Subcutaneous abdominal adipose tissue (tissue), 5 donors: ENCODE measurements at regions not wholly inside any gene's neighbourhood (a gene's known extent, or its start where the extent isn't known, plus 50 kb on each side); places are given as distances from the start of the nearest gene placed in this dataset.
"Not testable (repeated sequence)": the region's sequence is repeated elsewhere in the genome, so short reads cannot be mapped to it uniquely, and the experiment has no call there.

Experiments used
- H3K27ac ChIP-seq: one replicate; pipeline ENCODE4 v1.7.0; 2013; ENCODE audit warnings: low read depth, mild to moderate bottlenecking, inconsistent platforms, low read length, moderate library complexity
- H3K27me3 ChIP-seq, 5 donors: one replicate each; pipeline ENCODE4 v1.7.0; 2013; ENCODE audit warnings: low read length in 5 of 5, inconsistent platforms in 1 of 5; ENCODE audit not compliant: control insufficient read depth in 5 of 5, insufficient read depth in 4 of 5
- H3K36me3 ChIP-seq, 5 donors: one replicate each; pipeline ENCODE4 v1.7.0; 2013; ENCODE audit warnings: low read length in 5 of 5; ENCODE audit not compliant: control insufficient read depth in 5 of 5, insufficient read depth in 5 of 5
- H3K4me1 ChIP-seq, 5 donors: one replicate each; pipeline ENCODE4 v1.7.0; 2013; ENCODE audit warnings: low read length in 5 of 5, mild to moderate bottlenecking in 3 of 5, moderate library complexity in 1 of 5; ENCODE audit not compliant: control insufficient read depth in 5 of 5, insufficient read depth in 5 of 5
- H3K4me3 ChIP-seq, 5 donors: one replicate each; pipeline ENCODE4 v1.7.0; 2013; ENCODE audit warnings: low read length in 5 of 5, low read depth in 1 of 5
- H3K9ac ChIP-seq, 5 donors: one replicate each; pipeline ENCODE4 v1.7.0; 2013; ENCODE audit warnings: low read length in 5 of 5, mild to moderate bottlenecking in 4 of 5, moderate library complexity in 3 of 5
- H3K9me3 ChIP-seq, 5 donors: one replicate each; pipeline ENCODE4 v1.7.0; 2013; ENCODE audit warnings: low read length in 5 of 5; ENCODE audit not compliant: control insufficient read depth in 5 of 5
- donor health status: healthy.
- donor health status: healthy.
- donor health status: healthy.
- donor health status: healthy.
- donor health status: healthy.

- not testable (repeated sequence) for H3K9ac ChIP-seq, H3K36me3 ChIP-seq, H3K4me3 ChIP-seq, H3K27me3 ChIP-seq, H3K4me1 ChIP-seq, H3K27ac ChIP-seq, H3K9me3 ChIP-seq
Measured at GRCh38 chr1:860941-861340, 62.8 kb upstream of the SAMD11 start.

- Histone ChIP-seq H3K4me3 (no peak overlapping the region), H3K9ac (no peak overlapping the region), H3K9me3 (no peaks in the 10 kb centered on the region), H3K36me3 (no peaks in the 10 kb centered on the region), H3K27me3 (peaks cover 0 to under 1% (median 0%) of the 10 kb centered on the region in 5 donors), H3K27ac (no peak overlapping the region), H3K4me1 (peaks cover 0 to 8% (median 5%) of the 10 kb centered on the region in 5 donors)
Measured at GRCh38 chr1:861714-862113, 62.0 kb upstream of the SAMD11 start.

DNA sequence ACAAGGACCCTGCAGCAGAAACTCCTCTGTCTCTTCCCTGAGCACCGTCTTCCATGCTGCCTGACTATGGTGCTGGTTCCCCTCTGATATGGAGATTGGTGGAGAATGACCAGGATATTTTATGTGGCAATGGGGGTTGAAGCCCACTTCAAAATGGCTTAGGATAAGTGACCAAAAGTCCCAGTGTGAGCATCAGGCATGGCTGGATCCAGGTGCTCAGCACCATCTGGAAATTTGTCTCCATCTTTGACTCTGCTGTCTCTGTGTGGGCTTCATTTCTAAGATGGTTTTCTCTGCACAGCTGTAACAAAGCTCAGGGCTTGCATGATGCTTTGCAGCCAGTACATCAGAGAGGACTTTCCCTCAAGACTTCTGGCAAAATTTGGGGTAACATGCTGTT lies 61.1 kb upstream of the SAMD11 start:
- H3K4me3 ChIP-seq, H3K4me1 ChIP-seq, H3K27me3 ChIP-seq, H3K36me3 ChIP-seq, H3K27ac ChIP-seq, H3K9ac ChIP-seq, H3K9me3 ChIP-seq: not testable (repeated sequence)

- H3K36me3 ChIP-seq, H3K27ac ChIP-seq, H3K27me3 ChIP-seq, H3K9ac ChIP-seq, H3K4me3 ChIP-seq, H3K4me1 ChIP-seq, H3K9me3 ChIP-seq: not testable (repeated sequence)
Measured at GRCh38 chr1:865633-866032, 58.1 kb upstream of the SAMD11 start.

GRCh38 chr1:866095-866494 lies 57.6 kb upstream of the SAMD11 start:
- no peaks in the 10 kb centered on the region for H3K9me3 ChIP-seq
- peaks cover 0 to 4% (median 3%) of the 10 kb centered on the region in 5 donors for H3K27me3 ChIP-seq
- no peak overlapping the region for H3K27ac ChIP-seq
- H3K36me3 ChIP-seq = no peaks in the 10 kb centered on the region
- no peak overlapping the region for H3K4me3 ChIP-seq
- no peak overlapping the region for H3K9ac ChIP-seq
- peaks cover 0 to 4% (median 0%) of the 10 kb centered on the region in 5 donors for H3K4me1 ChIP-seq

GRCh38 chr1:866631-867299 lies 57.0 kb upstream of the SAMD11 start:
- H3K27ac ChIP-seq, H3K27me3 ChIP-seq, H3K9ac ChIP-seq: not testable (repeated sequence)

DNA sequence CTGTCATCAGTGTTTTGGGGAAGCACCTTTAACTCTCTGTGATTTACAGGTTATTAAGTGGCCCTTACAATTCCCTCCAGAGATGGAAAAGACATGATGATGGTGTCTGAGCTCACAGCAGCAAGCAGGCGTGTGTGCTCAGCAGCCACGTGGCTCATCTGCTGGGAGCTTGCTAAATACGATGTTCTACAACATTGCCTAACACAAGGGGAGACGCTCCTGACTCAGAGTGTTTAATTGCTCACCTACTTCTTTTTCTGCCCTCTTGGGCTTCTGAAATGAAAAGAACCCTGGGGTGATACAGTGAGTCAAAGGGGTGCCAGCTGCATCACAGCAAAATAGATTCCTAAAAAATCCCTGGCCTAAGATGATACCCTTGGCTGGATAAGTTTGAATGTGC lies 56.2 kb upstream of the SAMD11 start:
- H3K36me3 ChIP-seq, H3K4me1 ChIP-seq, H3K27ac ChIP-seq, H3K9me3 ChIP-seq, H3K9ac ChIP-seq, H3K4me3 ChIP-seq, H3K27me3 ChIP-seq: not testable (repeated sequence)

More at GRCh38 chr1:866631-867299, 57.0 kb upstream of the SAMD11 start:
- H3K4me1 ChIP-seq, H3K4me3 ChIP-seq, H3K36me3 ChIP-seq, H3K9me3 ChIP-seq: not testable (repeated sequence)

DNA sequence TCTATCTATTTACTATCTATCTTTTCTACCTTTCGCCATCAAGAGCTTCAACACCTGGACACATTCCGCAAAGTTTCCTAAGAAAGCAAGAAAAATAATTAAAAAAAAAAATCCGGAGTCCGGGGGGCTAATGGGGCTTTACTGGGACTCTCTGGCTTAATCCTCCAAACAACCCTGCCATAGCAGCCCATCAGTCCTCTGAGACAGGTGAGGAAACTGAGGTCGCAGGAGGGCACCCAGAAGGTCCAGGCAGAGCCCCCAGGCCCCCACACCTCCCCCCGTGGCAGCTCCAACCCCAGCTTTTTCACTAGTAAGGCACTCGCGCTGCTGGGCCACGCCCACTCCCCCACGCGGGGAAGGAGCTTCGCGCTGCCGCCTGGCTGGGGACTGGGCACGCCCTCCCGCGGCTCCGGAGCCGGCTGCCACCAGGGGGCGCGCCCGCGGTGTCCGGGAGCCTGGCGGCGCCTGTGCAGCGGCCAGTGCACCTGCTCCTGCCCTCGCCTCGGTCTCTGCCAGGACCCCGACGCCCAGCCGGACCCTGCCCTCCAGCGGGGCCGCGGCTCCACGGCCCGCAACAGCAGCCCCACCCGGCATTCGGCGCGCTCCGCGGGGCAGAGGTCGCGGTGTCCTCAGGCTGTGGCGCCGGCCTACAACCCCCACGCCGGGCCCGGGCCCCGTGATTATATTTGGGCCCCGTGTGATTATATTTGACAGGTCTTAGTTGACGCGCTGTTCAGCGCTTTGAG lies 54.1 kb upstream of the SAMD11 start:
- peak overlapping the region in 1 of 5 donors; percentile 39 for H3K9ac ChIP-seq
- H3K27me3 ChIP-seq = peaks cover 0 to 13% (median 4%) of the 10 kb centered on the region in 5 donors
- peak overlapping the region in 2 of 5 donors; percentile 47 to 53 for H3K4me3 ChIP-seq
- no peaks in the 10 kb centered on the region for H3K36me3 ChIP-seq
- H3K27ac ChIP-seq = no peak overlapping the region
- peaks cover 0 to 4% (median 0%) of the 10 kb centered on the region in 5 donors for H3K4me1 ChIP-seq
- H3K9me3 ChIP-seq = no peaks in the 10 kb centered on the region
